ENCODE measurements at regions not wholly inside any gene's neighbourhood (a gene's known extent, or its start where the extent isn't known, plus 50 kb on each side); places are given as distances from the start of the nearest gene placed in this dataset.

GRCh38 chr3:174440253-174440701 lies 418.9 kb upstream of the NAALADL2 start:
- intact Hi-C loops (cut with DNase I) = no loop called here
- H3K27ac ChIP-seq = peak overlapping the region; percentile 97
- no peaks in the 10 kb centered on the region for H3K9me3 ChIP-seq
- peak overlapping the region; percentile 67 for H3K4me3 ChIP-seq
- no peaks in the 10 kb centered on the region for H3K27me3 ChIP-seq
- no peak for TF ChIP-seq CTCF (IDR thresholded peaks at IDR 0.05)
- peak; percentile 33 for DNase-seq
- H3K36me3 ChIP-seq = no peaks in the 10 kb centered on the region
- H3K9ac ChIP-seq (ENCODE audit: low read depth in 2 of 2, low read length in 2 of 2) = peak overlapping the region; percentile 62 to 81
- no peaks in the 10 kb centered on the region for H3K4me1 ChIP-seq

- H3K36me3 ChIP-seq = no peaks in the 10 kb centered on the region
- H3K9me3 ChIP-seq = no peaks in the 10 kb centered on the region
- peak overlapping the region; percentile 97 for H3K27ac ChIP-seq
- peak overlapping the region; percentile 67 for H3K4me3 ChIP-seq
- peak; percentile 81 for DNase-seq
- H3K9ac ChIP-seq (ENCODE audit: low read depth in 2 of 2, low read length in 2 of 2) = peak overlapping the region; percentile 70 to 81
- no peaks in the 10 kb centered on the region for H3K4me1 ChIP-seq
- no peaks in the 10 kb centered on the region for H3K27me3 ChIP-seq
- intact Hi-C loops (cut with DNase I) = no loop called here
- TF ChIP-seq CTCF (IDR thresholded peaks at IDR 0.05) = no peak
These were observed 418.2 kb upstream of the NAALADL2 start for GRCh38 chr3:174440741-174441587.

- intact Hi-C loops (cut with DNase I) = no loop called here
- no peak for TF ChIP-seq CTCF (IDR thresholded peaks at IDR 0.05)
- H3K4me1 ChIP-seq = no peaks in the 10 kb centered on the region
- H3K27me3 ChIP-seq = no peaks in the 10 kb centered on the region
- H3K36me3 ChIP-seq = no peaks in the 10 kb centered on the region
- H3K9ac ChIP-seq (ENCODE audit: low read depth in 2 of 2, low read length in 2 of 2) = peak overlapping the region; percentile 70 to 81
- H3K9me3 ChIP-seq = no peaks in the 10 kb centered on the region
- DNase-seq = no peak
- peak overlapping the region; percentile 97 for H3K27ac ChIP-seq
- peak overlapping the region; percentile 67 for H3K4me3 ChIP-seq
These were observed 417.4 kb upstream of the NAALADL2 start for GRCh38 chr3:174441588-174442301.

GRCh38 chr3:174442302-174442682 lies 416.8 kb upstream of the NAALADL2 start:
- Histone ChIP-seq H3K36me3 (no peaks in the 10 kb centered on the region), H3K27ac (peak overlapping the region; percentile 97), H3K9me3 (no peaks in the 10 kb centered on the region), H3K9ac (ENCODE audit: low read depth in 2 of 2, low read length in 2 of 2) (peak overlapping the region in 1 of 2 donors; percentile 81), H3K4me3 (peak overlapping the region; percentile 67), H3K27me3 (no peaks in the 10 kb centered on the region), H3K4me1 (no peaks in the 10 kb centered on the region)
- intact Hi-C loops (cut with DNase I) = no loop called here
- no peak for DNase-seq
- TF ChIP-seq CTCF (IDR thresholded peaks at IDR 0.05) = no peak

- Histone ChIP-seq H3K9ac (ENCODE audit: low read depth in 2 of 2, low read length in 2 of 2) (no peak overlapping the region), H3K9me3 (no peaks in the 10 kb centered on the region), H3K36me3 (no peaks in the 10 kb centered on the region), H3K4me1 (no peaks in the 10 kb centered on the region), H3K27ac (no peak overlapping the region), H3K4me3 (no peak overlapping the region), H3K27me3 (no peaks in the 10 kb centered on the region)
- no peak for TF ChIP-seq CTCF (IDR thresholded peaks at IDR 0.05)
- intact Hi-C loops (cut with DNase I) = no loop called here
- DNase-seq = no peak
These were observed 414.7 kb upstream of the NAALADL2 start for GRCh38 chr3:174444391-174444790.
